T47D (cell line): ENCODE measurements at regions not wholly inside any gene's neighbourhood (a gene's known extent, or its start where the extent isn't known, plus 50 kb on each side); places are given as distances from the start of the nearest gene placed in this dataset.
A peak's percentile ranks its signal among the peaks of the same experiment; 100 is the strongest.

Experiments
- DNase-seq, 2 experiments: peaks; one replicate each; pipeline versions ENCODE4 v3.0.0 to v3.0.0-alpha.2; 2011 to 2012; ENCODE audit warnings: low read depth in 1 of 2, low spot score in 1 of 2
- JUND ChIP-seq: IDR thresholded peaks from 2 replicates; pipeline ENCODE4 v1.6.1; 2012; ENCODE audit warnings: low read depth
- in situ Hi-C: cut with HindIII; loops from 2 replicates; pipeline ENCODE4 v1.10.0; 2016; ENCODE audit warnings: low sequenced_read_pairs, low pct_unique_long_range_greater_than_20kb

DNA sequence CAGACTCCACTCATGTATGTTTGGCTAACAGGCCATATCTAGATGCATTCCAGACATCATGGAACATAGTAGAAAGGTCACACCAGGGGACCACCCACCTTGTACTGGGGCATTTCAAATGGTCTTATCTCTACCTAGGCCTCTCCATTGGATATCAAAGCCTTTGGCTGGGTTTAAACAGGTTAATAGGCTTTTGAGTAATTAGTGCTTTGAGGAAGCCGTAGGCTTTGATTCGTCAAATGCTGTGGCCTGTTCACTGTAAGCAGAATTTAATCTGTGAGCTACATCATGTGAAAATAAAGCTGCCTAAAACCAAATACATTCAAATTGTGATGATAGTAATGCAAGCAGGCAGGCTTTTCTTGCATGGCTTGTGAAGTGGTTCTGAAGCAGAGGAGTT is 129.5 kb downstream of the ST8SIA2 start:
- DNase-seq = no peak
- no peak for TF ChIP-seq JUND
- in situ Hi-C loops = no loop called here

DNA sequence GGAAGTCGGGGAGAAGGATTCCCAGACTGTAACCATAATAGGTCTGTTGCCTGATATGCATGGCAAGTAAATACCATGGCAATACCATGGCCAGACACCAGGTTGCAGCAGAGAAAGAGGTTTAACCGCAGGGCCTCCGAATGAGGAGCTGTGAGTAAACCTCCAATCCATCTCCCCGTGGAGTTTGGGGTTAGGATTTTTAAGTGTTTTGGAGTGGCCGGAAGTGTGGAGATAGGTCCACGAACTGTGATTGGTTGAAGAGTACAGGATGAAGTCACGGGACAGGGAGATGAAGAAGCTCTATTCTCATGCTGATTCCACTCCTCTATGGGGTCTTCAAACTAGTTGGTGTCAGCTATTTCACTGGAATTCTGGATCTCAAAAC is 127.9 kb downstream of the ST8SIA2 start:
- TF ChIP-seq JUND = no peak
- in situ Hi-C loops = no loop called here
- DNase-seq = peak; percentile 44 to 89

DNA sequence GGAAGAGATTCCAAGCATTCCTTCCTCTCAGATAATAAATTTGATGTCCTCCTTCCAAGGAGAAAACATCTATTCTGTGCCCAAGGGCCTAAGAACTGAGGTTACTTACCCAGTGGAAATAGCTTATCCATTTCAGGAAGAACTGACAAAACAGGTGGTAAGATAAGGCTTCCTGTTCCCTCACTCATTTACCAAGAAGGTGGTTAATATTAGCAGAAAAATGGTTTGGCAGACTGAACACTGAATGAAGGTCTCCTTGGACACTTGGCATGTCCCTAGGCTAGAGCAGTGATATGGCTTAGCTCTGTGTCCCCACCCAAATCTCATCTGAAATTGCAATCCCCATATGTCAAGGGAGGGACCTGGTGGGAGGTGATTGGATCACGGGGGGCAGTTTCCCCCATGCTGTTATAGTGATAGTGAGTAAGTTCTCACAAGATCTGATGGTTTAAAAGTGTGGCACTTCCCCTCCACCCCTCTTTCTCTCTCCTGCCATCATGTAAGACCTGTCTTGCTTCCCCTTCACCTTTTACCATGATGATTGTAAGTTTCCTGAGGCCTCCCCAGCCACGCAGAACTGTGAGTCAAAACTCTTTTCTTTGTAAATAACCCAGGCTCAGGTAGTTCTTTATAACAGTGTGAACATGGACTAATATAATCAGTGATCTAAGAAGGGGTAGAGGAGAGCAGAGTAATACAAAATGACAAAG is 127.4 kb downstream of the ST8SIA2 start:
- no peak for TF ChIP-seq JUND
- no peak for DNase-seq
- in situ Hi-C loops = no loop called here

DNA sequence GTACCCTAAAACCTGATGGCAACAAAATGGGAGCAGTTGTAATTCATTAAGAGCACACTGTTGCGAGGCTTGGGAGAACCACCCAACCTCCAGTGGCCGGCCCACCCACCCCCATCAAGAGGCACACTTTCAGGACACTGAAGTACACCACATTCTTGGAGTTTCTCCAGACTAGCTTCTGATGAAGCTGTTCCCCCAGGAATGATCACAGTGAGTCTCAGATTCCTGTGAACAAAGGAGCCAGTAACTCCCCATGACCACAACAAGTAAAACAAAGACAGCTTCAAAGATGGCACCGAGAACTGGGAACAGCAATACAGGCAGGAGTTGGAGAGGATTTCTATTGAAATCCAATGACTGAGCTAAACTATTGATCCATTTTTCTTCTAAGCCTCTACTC is 126.0 kb downstream of the ST8SIA2 start:
- in situ Hi-C loops = no loop called here
- TF ChIP-seq JUND = no peak

More for the DNA sequence above, 126.0 kb downstream of the ST8SIA2 start:
- DNase-seq = no peak
